Parathyroid adenoma (tissue), 2 donors: ENCODE measurements at regions not wholly inside any gene's neighbourhood (a gene's known extent, or its start where the extent isn't known, plus 50 kb on each side); places are given as distances from the start of the nearest gene placed in this dataset.

Experiments used
- H2AFZ ChIP-seq: fragments of 300-600 bp; sonication (generic); one replicate; pipeline ENCODE4 v1.7.0; 2017; ENCODE audit warnings: antibody characterized with exemption, mild to moderate bottlenecking
- H3K27ac ChIP-seq: fragments of 300-600 bp; sonication (generic); one replicate; pipeline ENCODE4 v1.7.0; 2017
- H3K27me3 ChIP-seq: fragments of 300-600 bp; sonication (generic); one replicate; pipeline ENCODE4 v1.7.0; 2017; ENCODE audit warnings: low read length; ENCODE audit not compliant: control insufficient read depth, insufficient read depth
- H3K36me3 ChIP-seq: fragments of 300-600 bp; sonication (generic); one replicate; pipeline ENCODE4 v1.7.0; 2017; ENCODE audit warnings: low read length; ENCODE audit not compliant: control insufficient read depth, insufficient read depth
- H3K4me1 ChIP-seq: fragments of 300-600 bp; sonication (generic); one replicate; pipeline ENCODE4 v1.7.0; 2017; ENCODE audit warnings: control low read depth
- H3K4me2 ChIP-seq: fragments of 300-600 bp; sonication (generic); one replicate; pipeline ENCODE4 v1.7.0; 2017; ENCODE audit warnings: low read length
- H3K4me3 ChIP-seq: fragments of 300-600 bp; sonication (generic); one replicate; pipeline ENCODE4 v1.7.0; 2017; ENCODE audit warnings: low read depth, low read length
- H3K79me2 ChIP-seq: fragments of 300-600 bp; sonication (generic); one replicate; pipeline ENCODE4 v1.7.0; 2017; ENCODE audit warnings: control low read depth
- H3K9ac ChIP-seq: fragments of 300-600 bp; sonication (generic); one replicate; pipeline ENCODE4 v1.7.0; 2017; ENCODE audit warnings: mild to moderate bottlenecking
- H3K9me3 ChIP-seq: fragments of 300-600 bp; sonication (generic); one replicate; pipeline ENCODE4 v1.7.0; 2017; ENCODE audit warnings: low read length; ENCODE audit not compliant: control insufficient read depth
- TF ChIP-seq, protein P1 (sequence below): fragments of 300-600 bp; sonication (generic); IDR thresholded peaks from one replicate; pipeline ENCODE4 v1.7.0; 2017; ENCODE audit warnings: antibody characterized with exemption, mild to moderate bottlenecking
- donor health status: primary hyperparathyroidism.

DNA sequence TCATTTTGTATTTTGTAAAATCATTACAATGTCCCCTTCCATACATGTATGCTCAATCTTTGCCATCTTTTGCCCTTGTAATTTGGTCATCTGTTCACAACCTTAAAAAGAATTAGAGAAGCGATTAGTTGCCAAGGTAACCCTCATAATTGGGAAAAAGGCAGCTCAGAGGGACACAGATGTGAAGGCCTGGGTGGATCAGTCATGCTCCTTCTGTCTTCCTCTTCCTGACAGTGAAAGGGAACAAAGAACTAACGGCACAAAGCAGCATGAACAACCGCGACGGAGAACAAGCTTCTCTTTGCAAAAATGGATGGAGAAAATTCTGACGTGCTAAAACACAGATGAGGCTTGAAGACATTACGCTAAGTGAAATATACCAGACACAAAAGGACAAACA, 78.7 kb upstream of the COG2 start:
- Histone ChIP-seq H3K27me3 (no peaks in the 10 kb centered on the region), H2AFZ (no peak overlapping the region), H3K4me3 (no peak overlapping the region), H3K36me3 (no peaks in the 10 kb centered on the region), H3K4me1 (no peaks in the 10 kb centered on the region), H3K9ac (no peak overlapping the region), H3K27ac (no peak overlapping the region), H3K9me3 (no peaks in the 10 kb centered on the region), H3K4me2 (no peak overlapping the region), H3K79me2 (no peaks in the 10 kb centered on the region)
- TF ChIP-seq, protein P1, sequence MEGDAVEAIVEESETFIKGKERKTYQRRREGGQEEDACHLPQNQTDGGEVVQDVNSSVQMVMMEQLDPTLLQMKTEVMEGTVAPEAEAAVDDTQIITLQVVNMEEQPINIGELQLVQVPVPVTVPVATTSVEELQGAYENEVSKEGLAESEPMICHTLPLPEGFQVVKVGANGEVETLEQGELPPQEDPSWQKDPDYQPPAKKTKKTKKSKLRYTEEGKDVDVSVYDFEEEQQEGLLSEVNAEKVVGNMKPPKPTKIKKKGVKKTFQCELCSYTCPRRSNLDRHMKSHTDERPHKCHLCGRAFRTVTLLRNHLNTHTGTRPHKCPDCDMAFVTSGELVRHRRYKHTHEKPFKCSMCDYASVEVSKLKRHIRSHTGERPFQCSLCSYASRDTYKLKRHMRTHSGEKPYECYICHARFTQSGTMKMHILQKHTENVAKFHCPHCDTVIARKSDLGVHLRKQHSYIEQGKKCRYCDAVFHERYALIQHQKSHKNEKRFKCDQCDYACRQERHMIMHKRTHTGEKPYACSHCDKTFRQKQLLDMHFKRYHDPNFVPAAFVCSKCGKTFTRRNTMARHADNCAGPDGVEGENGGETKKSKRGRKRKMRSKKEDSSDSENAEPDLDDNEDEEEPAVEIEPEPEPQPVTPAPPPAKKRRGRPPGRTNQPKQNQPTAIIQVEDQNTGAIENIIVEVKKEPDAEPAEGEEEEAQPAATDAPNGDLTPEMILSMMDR, result no peak

DNA sequence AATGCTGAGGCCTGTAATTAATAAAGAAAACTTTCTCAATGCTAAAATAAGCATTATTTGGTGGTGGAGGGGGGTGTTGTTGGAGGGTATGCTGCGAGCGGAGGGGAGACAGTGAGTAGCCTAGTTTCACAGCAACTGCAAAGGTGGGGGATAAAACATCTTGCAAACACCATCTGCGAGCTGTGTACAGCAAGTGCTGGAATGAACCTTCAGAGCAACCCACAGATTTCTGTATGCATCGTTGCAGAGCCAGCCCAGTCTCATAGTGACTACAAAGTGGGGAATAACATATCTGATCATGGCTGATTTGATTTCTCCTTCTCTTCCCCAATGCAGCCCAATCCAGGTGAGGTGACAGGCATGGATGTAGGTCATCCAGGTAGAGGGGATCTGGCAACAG, 80.7 kb upstream of the COG2 start:
- Histone ChIP-seq H3K4me2 (no peak overlapping the region), H3K36me3 (no peaks in the 10 kb centered on the region), H3K79me2 (no peaks in the 10 kb centered on the region), H3K27ac (no peak overlapping the region), H3K4me1 (no peaks in the 10 kb centered on the region), H3K27me3 (no peaks in the 10 kb centered on the region), H2AFZ (no peak overlapping the region), H3K9me3 (no peaks in the 10 kb centered on the region), H3K4me3 (no peak overlapping the region), H3K9ac (no peak overlapping the region)
- TF ChIP-seq, protein P1, result no peak

DNA sequence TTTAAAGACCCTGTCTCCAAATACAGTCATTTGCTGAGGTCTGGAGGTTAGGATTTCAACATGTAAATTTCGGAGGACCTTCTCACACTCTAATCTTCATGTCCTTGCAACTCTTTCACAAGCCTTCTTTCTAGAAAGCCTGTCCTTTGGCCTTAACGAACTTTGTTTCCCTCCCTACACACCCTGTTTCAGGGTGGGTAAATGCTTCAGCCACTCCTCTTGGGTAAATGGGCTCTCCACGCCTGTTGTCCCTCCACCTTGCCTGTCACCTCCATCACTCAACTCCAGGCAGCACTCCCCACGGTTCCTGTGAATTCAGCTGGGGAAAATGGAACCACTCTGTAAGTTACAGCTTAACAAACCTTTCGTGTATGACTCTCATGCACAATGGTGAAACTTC, 84.0 kb upstream of the COG2 start:
- Histone ChIP-seq H3K4me1 (no peaks in the 10 kb centered on the region), H3K27me3 (no peaks in the 10 kb centered on the region), H3K9ac (no peak overlapping the region), H3K4me2 (no peak overlapping the region), H3K4me3 (no peak overlapping the region), H3K36me3 (no peaks in the 10 kb centered on the region), H3K27ac (no peak overlapping the region), H3K9me3 (no peaks in the 10 kb centered on the region), H2AFZ (no peak overlapping the region), H3K79me2 (no peaks in the 10 kb centered on the region)
- TF ChIP-seq, protein P1, result no peak

GRCh38 chr1:230556453-230556852, 85.8 kb upstream of the COG2 start:
- no peak overlapping the region for H2AFZ ChIP-seq
- H3K79me2 ChIP-seq, result no peaks in the 10 kb centered on the region
- no peaks in the 10 kb centered on the region for H3K9me3 ChIP-seq
- no peaks in the 10 kb centered on the region for H3K36me3 ChIP-seq
- H3K27ac ChIP-seq, result no peak overlapping the region
- no peak overlapping the region for H3K4me2 ChIP-seq
- TF ChIP-seq, protein P1, result no peak
- H3K27me3 ChIP-seq, result no peaks in the 10 kb centered on the region
- no peak overlapping the region for H3K9ac ChIP-seq
- no peaks in the 10 kb centered on the region for H3K4me1 ChIP-seq
- H3K4me3 ChIP-seq, result no peak overlapping the region

DNA sequence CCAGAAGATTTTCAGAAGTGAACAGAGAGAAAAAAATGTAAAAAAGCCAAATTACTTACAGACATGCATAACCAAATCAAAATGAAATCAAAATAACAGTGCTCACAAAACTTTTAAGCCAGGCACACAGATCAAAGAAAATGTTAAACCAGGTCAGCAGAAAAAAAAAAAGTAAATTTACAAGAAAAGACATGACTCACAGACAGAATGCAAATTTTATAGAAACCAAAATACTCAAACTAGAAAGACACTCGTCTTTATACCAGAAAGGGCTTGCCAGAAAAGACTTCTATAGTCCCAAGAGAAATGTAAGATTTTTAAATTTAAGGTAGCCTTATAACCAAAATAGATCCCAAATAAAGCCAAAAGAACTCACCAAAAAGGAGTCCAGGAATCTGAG, 86.5 kb upstream of the COG2 start:
- no peaks in the 10 kb centered on the region for H3K9me3 ChIP-seq
- no peak overlapping the region for H3K4me2 ChIP-seq
- H3K27ac ChIP-seq, result no peak overlapping the region
- H2AFZ ChIP-seq, result no peak overlapping the region
- H3K4me3 ChIP-seq, result no peak overlapping the region
- H3K4me1 ChIP-seq, result no peaks in the 10 kb centered on the region
- no peaks in the 10 kb centered on the region for H3K27me3 ChIP-seq
- no peaks in the 10 kb centered on the region for H3K79me2 ChIP-seq
- H3K36me3 ChIP-seq, result no peaks in the 10 kb centered on the region
- TF ChIP-seq, protein P1, result no peak
- no peak overlapping the region for H3K9ac ChIP-seq
